ENCODE measurements at regions not wholly inside any gene's neighbourhood (a gene's known extent, or its start where the extent isn't known, plus 50 kb on each side); places are given as distances from the start of the nearest gene placed in this dataset.

GRCh38 chr20:52780462-52780861 lies 191.7 kb upstream of the TSHZ2 start:
- intact Hi-C loops (cut with DNase I; ENCODE audit: low total_unique reads) = no loop called here
- Histone ChIP-seq H3K36me3 (no peaks in the 10 kb centered on the region), H3K27ac (no peak overlapping the region), H3K27me3 (replicated peaks in 1 of 7) (no peaks in the 10 kb centered on the region), H3K4me3 (no peak overlapping the region), H3K9me3 (no peaks in the 10 kb centered on the region), H3K4me1 (no peaks in the 10 kb centered on the region)
- WGBS, 5 donors = 61 to 81% (median 75%) methylated on average over 2 of the region's 2 CpGs
- TF ChIP-seq POLR2A (IDR thresholded peaks at IDR 0.05) (no peak), CTCF (IDR thresholded peaks at IDR 0.05 in 8 of 11, conservative IDR thresholded peaks at IDR 0.05 in 3 of 11) (no peak), POLR2AphosphoS5 (IDR thresholded peaks at IDR 0.05) (no peak)
- no peak for DNase-seq

GRCh38 chr20:52779125-52779524 lies 193.0 kb upstream of the TSHZ2 start:
- DNase-seq = no peak
- WGBS, 5 donors = 77 to 86% (median 85%) methylated on average over 3 of the region's 3 CpGs
- H3K27me3 ChIP-seq (replicated peaks in 1 of 7) = no peaks in the 10 kb centered on the region
- intact Hi-C loops (cut with DNase I; ENCODE audit: low total_unique reads) = no loop called here
- no peaks in the 10 kb centered on the region for H3K4me1 ChIP-seq
- no peak overlapping the region for H3K4me3 ChIP-seq
- TF ChIP-seq POLR2AphosphoS5 (IDR thresholded peaks at IDR 0.05) (no peak), CTCF (IDR thresholded peaks at IDR 0.05 in 8 of 11, conservative IDR thresholded peaks at IDR 0.05 in 3 of 11) (no peak), POLR2A (IDR thresholded peaks at IDR 0.05) (no peak)
- no peaks in the 10 kb centered on the region for H3K36me3 ChIP-seq
- H3K27ac ChIP-seq = no peak overlapping the region
- H3K9me3 ChIP-seq = no peaks in the 10 kb centered on the region

- DNase-seq = no peak
- no peaks in the 10 kb centered on the region for H3K27me3 ChIP-seq (replicated peaks in 1 of 7)
- intact Hi-C loops (cut with DNase I; ENCODE audit: low total_unique reads) = no loop called here
- no peak overlapping the region for H3K27ac ChIP-seq
- H3K9me3 ChIP-seq = no peaks in the 10 kb centered on the region
- no peaks in the 10 kb centered on the region for H3K36me3 ChIP-seq
- H3K4me1 ChIP-seq = no peaks in the 10 kb centered on the region
- WGBS, 5 donors = 82 to 89% (median 85%) methylated on average over 4 of the region's 4 CpGs
- TF ChIP-seq POLR2AphosphoS5 (IDR thresholded peaks at IDR 0.05) (no peak), POLR2A (IDR thresholded peaks at IDR 0.05) (no peak), CTCF (IDR thresholded peaks at IDR 0.05 in 8 of 11, conservative IDR thresholded peaks at IDR 0.05 in 3 of 11) (no peak)
- H3K4me3 ChIP-seq = no peak overlapping the region
These were observed 195.0 kb upstream of the TSHZ2 start for GRCh38 chr20:52777171-52777570.

- no peaks in the 10 kb centered on the region for H3K4me1 ChIP-seq
- no peaks in the 10 kb centered on the region for H3K9me3 ChIP-seq
- WGBS, 5 donors = 93 to 96% (median 96%) methylated on average over 2 of the region's 2 CpGs
- H3K27ac ChIP-seq = no peak overlapping the region
- no peaks in the 10 kb centered on the region for H3K36me3 ChIP-seq
- H3K27me3 ChIP-seq (replicated peaks in 1 of 7) = no peaks in the 10 kb centered on the region
- TF ChIP-seq CTCF (IDR thresholded peaks at IDR 0.05 in 8 of 11, conservative IDR thresholded peaks at IDR 0.05 in 3 of 11) (no peak), POLR2AphosphoS5 (IDR thresholded peaks at IDR 0.05) (no peak), POLR2A (IDR thresholded peaks at IDR 0.05) (no peak)
- intact Hi-C loops (cut with DNase I; ENCODE audit: low total_unique reads) = no loop called here
- H3K4me3 ChIP-seq = no peak overlapping the region
- no peak for DNase-seq
These were observed 196.4 kb upstream of the TSHZ2 start for GRCh38 chr20:52775786-52776185.

All from spleen (tissue), 11 donors.